Retinal pigment epithelial cell (primary cell): ENCODE measurements at regions not wholly inside any gene's neighbourhood (a gene's known extent, or its start where the extent isn't known, plus 50 kb on each side); places are given as distances from the start of the nearest gene placed in this dataset.

Source experiments
- DNase-seq: peaks from one replicate; pipeline ENCODE4 v3.0.0-alpha.2; 2010; ENCODE audit warnings: low read depth
- H3K4me3 ChIP-seq: 2 replicates; pipeline ENCODE4 v1.5.1; 2011; ENCODE audit warnings: mild to moderate bottlenecking, low read length, control low read depth, moderate library complexity
- CTCF ChIP-seq: conservative IDR thresholded peaks from 2 replicates; pipeline ENCODE4 v1.5.1; 2011; ENCODE audit warnings: low read depth, low read length, control low read depth, inconsistent platforms

GRCh38 chr17:70230850-70231640 lies 61.7 kb downstream of the KCNJ2 start:
- no peak for DNase-seq
- no peak for TF ChIP-seq CTCF
- H3K4me3 ChIP-seq: no peak overlapping the region

- no peak for TF ChIP-seq CTCF
- no peak overlapping the region for H3K4me3 ChIP-seq
- DNase-seq: no peak
Measured at GRCh38 chr17:70232466-70232865, 63.1 kb downstream of the KCNJ2 start.

GRCh38 chr17:70235252-70235651 lies 65.9 kb downstream of the KCNJ2 start:
- no peak for TF ChIP-seq CTCF
- DNase-seq: no peak
- H3K4me3 ChIP-seq: no peak overlapping the region

GRCh38 chr17:70238228-70238627 lies 68.9 kb downstream of the KCNJ2 start:
- no peak overlapping the region for H3K4me3 ChIP-seq
- TF ChIP-seq CTCF: no peak
- DNase-seq: no peak

GRCh38 chr17:70238646-70239045 lies 69.3 kb downstream of the KCNJ2 start:
- DNase-seq: no peak
- TF ChIP-seq CTCF: no peak
- no peak overlapping the region for H3K4me3 ChIP-seq

- no peak for DNase-seq
- no peak overlapping the region for H3K4me3 ChIP-seq
- TF ChIP-seq CTCF: no peak
Measured at GRCh38 chr17:70239391-70239826, 70.1 kb downstream of the KCNJ2 start.

GRCh38 chr17:70241071-70241470 lies 71.7 kb downstream of the KCNJ2 start:
- DNase-seq: no peak
- no peak for TF ChIP-seq CTCF
- no peak overlapping the region for H3K4me3 ChIP-seq
